ENCODE measurements at regions not wholly inside any gene's neighbourhood (a gene's known extent, or its start where the extent isn't known, plus 50 kb on each side); places are given as distances from the start of the nearest gene placed in this dataset.
"Not testable (repeated sequence)": the region's sequence is repeated elsewhere in the genome, so short reads cannot be mapped to it uniquely, and the experiment has no call there.

- DNase-seq (ENCODE audit: low read depth in 4 of 4, low spot score in 3 of 4), result no peak
Measured at GRCh38 chr9:38342532-38342931, 50.0 kb upstream of the ALDH1B1 start.

GRCh38 chr9:38342096-38342495, 50.4 kb upstream of the ALDH1B1 start:
- no peak for DNase-seq (ENCODE audit: low read depth in 4 of 4, low spot score in 3 of 4)

- no peak for DNase-seq (ENCODE audit: low read depth in 4 of 4, low spot score in 3 of 4)
Measured at GRCh38 chr9:38339496-38339895, 53.0 kb upstream of the ALDH1B1 start.

- no peak for DNase-seq (ENCODE audit: low read depth in 4 of 4, low spot score in 3 of 4)
Measured at GRCh38 chr9:38339087-38339486, 53.4 kb upstream of the ALDH1B1 start.

- DNase-seq (ENCODE audit: low read depth in 4 of 4, low spot score in 3 of 4), result no peak
Measured at GRCh38 chr9:38338342-38339018, 54.0 kb upstream of the ALDH1B1 start.

GRCh38 chr9:38337706-38338264, 54.7 kb upstream of the ALDH1B1 start:
- DNase-seq (ENCODE audit: low read depth in 4 of 4, low spot score in 3 of 4), result no peak

- DNase-seq (ENCODE audit: low read depth in 4 of 4, low spot score in 3 of 4), result no peak
Measured at GRCh38 chr9:38337181-38337580, 55.3 kb upstream of the ALDH1B1 start.

- no peak for DNase-seq (ENCODE audit: low read depth in 4 of 4, low spot score in 3 of 4)
Measured at GRCh38 chr9:38336341-38336740, 56.2 kb upstream of the ALDH1B1 start.

- DNase-seq (ENCODE audit: low read depth in 4 of 4, low spot score in 3 of 4), result no peak
Measured at GRCh38 chr9:38335686-38336085, 56.8 kb upstream of the ALDH1B1 start.

GRCh38 chr9:38334234-38334633, 58.3 kb upstream of the ALDH1B1 start:
- DNase-seq (ENCODE audit: low read depth in 4 of 4, low spot score in 3 of 4), result no peak

- no peak for DNase-seq (ENCODE audit: low read depth in 4 of 4, low spot score in 3 of 4)
Measured at GRCh38 chr9:38333047-38333446, 59.5 kb upstream of the ALDH1B1 start.

GRCh38 chr9:38332625-38333024, 59.9 kb upstream of the ALDH1B1 start:
- DNase-seq (ENCODE audit: low read depth in 4 of 4, low spot score in 3 of 4), result no peak

GRCh38 chr9:38331141-38331540, 61.4 kb upstream of the ALDH1B1 start:
- no peak for DNase-seq (ENCODE audit: low read depth in 4 of 4, low spot score in 3 of 4)

GRCh38 chr9:38329968-38330367, 62.5 kb upstream of the ALDH1B1 start:
- no peak for DNase-seq (ENCODE audit: low read depth in 4 of 4, low spot score in 3 of 4)

GRCh38 chr9:38328765-38329164, 63.7 kb upstream of the ALDH1B1 start:
- DNase-seq (ENCODE audit: low read depth in 4 of 4, low spot score in 3 of 4), result no peak

GRCh38 chr9:38326122-38326521, 66.4 kb upstream of the ALDH1B1 start:
- no peak for DNase-seq (ENCODE audit: low read depth in 4 of 4, low spot score in 3 of 4)

GRCh38 chr9:38324213-38324612, 68.3 kb upstream of the ALDH1B1 start:
- not testable (repeated sequence) for DNase-seq (ENCODE audit: low read depth in 4 of 4, low spot score in 3 of 4)

GRCh38 chr9:38322937-38323336, 69.6 kb upstream of the ALDH1B1 start:
- DNase-seq (ENCODE audit: low read depth in 4 of 4, low spot score in 3 of 4), result no peak

- DNase-seq (ENCODE audit: low read depth in 4 of 4, low spot score in 3 of 4), result no peak
Measured at GRCh38 chr9:38319496-38320173, 72.9 kb upstream of the ALDH1B1 start.

GRCh38 chr9:38318759-38319495, 73.6 kb upstream of the ALDH1B1 start:
- DNase-seq (ENCODE audit: low read depth in 4 of 4, low spot score in 3 of 4), result peak in 1 of 4 donors; percentile 36

GRCh38 chr9:38316166-38316780, 76.2 kb upstream of the ALDH1B1 start:
- DNase-seq (ENCODE audit: low read depth in 4 of 4, low spot score in 3 of 4), result no peak

Measured in right renal pelvis (tissue), 4 donors.